SK-N-MC (cell line): ENCODE measurements at regions not wholly inside any gene's neighbourhood (a gene's known extent, or its start where the extent isn't known, plus 50 kb on each side); places are given as distances from the start of the nearest gene placed in this dataset.

Source experiments
- EZH2 ChIP-seq: fragments of 200-600 bp; sonication (generic); IDR thresholded peaks from one replicate; pipeline ENCODE4 v1.6.1; 2017; ENCODE audit warnings: antibody characterized with exemption
- POLR2AphosphoS5 ChIP-seq: IDR thresholded peaks from 2 replicates; pipeline ENCODE4 v1.6.1; 2012; ENCODE audit warnings: mild to moderate bottlenecking, low read depth, low read length, borderline replicate concordance

- TF ChIP-seq EZH2: no peak
- TF ChIP-seq POLR2AphosphoS5: no peak
Observed at GRCh38 chr11:109747839-109748238, 325.8 kb downstream of the C11orf87 start.
